ENCODE measurements at regions not wholly inside any gene's neighbourhood (a gene's known extent, or its start where the extent isn't known, plus 50 kb on each side); places are given as distances from the start of the nearest gene placed in this dataset.

DNA sequence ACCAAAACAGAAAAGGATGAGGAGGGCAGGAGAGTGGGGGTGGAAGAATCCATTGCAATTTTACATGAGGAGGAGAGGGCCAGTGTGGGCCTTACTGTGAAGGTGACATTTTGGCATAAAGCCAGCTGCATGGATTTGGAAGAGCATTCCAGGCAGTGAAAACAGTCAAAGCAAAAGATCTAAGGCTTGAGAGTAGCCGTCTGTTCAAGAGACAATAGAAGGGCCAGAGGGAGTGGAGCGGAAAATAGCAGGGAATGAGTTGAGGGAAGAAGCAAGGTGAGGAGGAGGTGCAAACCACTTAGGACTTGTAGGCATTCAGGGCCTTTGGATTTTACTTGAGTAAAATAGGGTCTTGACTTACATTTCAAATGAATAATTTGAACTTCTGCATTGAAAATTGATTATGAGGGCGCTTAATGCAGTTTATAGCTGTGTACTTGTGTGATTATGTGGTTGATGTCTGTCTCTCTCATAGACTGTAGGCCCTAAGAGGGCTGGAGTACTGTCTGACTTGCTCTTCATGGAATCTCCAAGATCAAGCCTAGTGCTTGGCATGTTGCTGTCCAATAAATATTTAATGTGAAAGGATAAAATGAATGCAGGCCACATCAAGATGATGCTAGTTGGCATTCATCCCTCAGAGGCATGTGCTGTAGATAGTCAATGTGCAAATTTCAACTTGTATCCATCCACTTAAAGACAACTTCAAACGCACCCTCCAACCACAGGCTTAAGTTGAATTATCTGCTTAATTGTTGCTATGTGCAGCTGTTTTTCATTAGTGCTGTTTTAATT lies 772.1 kb upstream of the RBFOX1 start:
- Histone ChIP-seq H4K8ac (ENCODE audit: low read depth in 2 of 2, low read length in 2 of 2) (no peak overlapping the region), H3K27ac (ENCODE audit: insufficient read depth, low read length) (no peak overlapping the region), H3K23ac (ENCODE audit: low read depth, low read length) (no peak overlapping the region), H3K36me3 (ENCODE audit: control insufficient read depth, insufficient read depth, low read length) (no peaks in the 10 kb centered on the region), H3K56ac (ENCODE audit: extremely low read depth, insufficient read depth, low read length) (no peak overlapping the region), H3K4ac (ENCODE audit: low read depth, low read length) (no peak overlapping the region), H3K27me3 (ENCODE audit: control insufficient read depth, insufficient read depth, low read length) (no peaks in the 10 kb centered on the region), H3K9me1 (ENCODE audit: insufficient read depth, low read length) (no peaks in the 10 kb centered on the region), H2BK5ac (ENCODE audit: low read depth, low read length, poor library complexity, severe bottlenecking) (no peak overlapping the region), H4K20me1 (ENCODE audit: insufficient read depth, low read length) (no peaks in the 10 kb centered on the region), H3K4me2 (ENCODE audit: low read depth, low read length) (no peak overlapping the region), H3K79me1 (ENCODE audit: low read depth in 1 of 2, low read length in 2 of 2) (no peaks in the 10 kb centered on the region), H4K5ac (ENCODE audit: low read depth, low read length) (no peak overlapping the region), H3K9me3 (ENCODE audit: control insufficient read depth, insufficient read depth, low read length) (peaks cover 8% of the 10 kb centered on the region), H2AFZ (replicated peaks; ENCODE audit: low read length, poor library complexity) (no peak overlapping the region), H2AK5ac (ENCODE audit: low read depth, low read length) (no peak overlapping the region), H3K4me1 (ENCODE audit: control insufficient read depth, insufficient read depth, low read length) (no peaks in the 10 kb centered on the region), H3K4me3 (ENCODE audit: insufficient read depth, low read depth, low read length) (no peak overlapping the region), H2BK120ac (ENCODE audit: low read depth, low read length) (no peak overlapping the region), H2BK20ac (ENCODE audit: low read depth, low read length) (no peak overlapping the region), H3K9ac (ENCODE audit: low read depth, low read length) (no peak overlapping the region), H4K91ac (ENCODE audit: insufficient read depth, low read depth, low read length) (no peak overlapping the region), H3K18ac (ENCODE audit: low read depth, low read length) (no peak overlapping the region), H2AK9ac (replicated peaks; ENCODE audit: low read depth, low read length, poor library complexity) (no peak overlapping the region), H2BK15ac (ENCODE audit: low read depth, low read length) (no peak overlapping the region), H3K14ac (replicated peaks; ENCODE audit: low read depth, low read length) (no peak overlapping the region)
- BruUV-seq (replicated peaks): no TSS peak
- dilution Hi-C loops (cut with HindIII; ENCODE audit: low sequenced_read_pairs, unreplicated experiment) (no loop called here), intact Hi-C loops (cut with micrococcal nuclease) (no loop called here), in situ Hi-C loops (cut with MboI; ENCODE audit: low sequenced_read_pairs) (no loop called here)
- POLR2A ChIA-PET (ENCODE audit: unreplicated experiment): no interaction called here
- no peak for ATAC-seq (ENCODE audit: low read depth)
- WGBS, 2 experiments (ENCODE audit: extremely low coverage in 2 of 2, insufficient read length in 1 of 2): no CpG with 5 or more reads among the region's 4 CpGs
- TF ChIP-seq MAZ (IDR thresholded peaks at IDR 0.05; ENCODE audit: borderline replicate concordance, low read depth, low read length) (no peak), RFX5 (IDR thresholded peaks at IDR 0.05; ENCODE audit: low read depth, low read length) (no peak), POLR2A (IDR thresholded peaks at IDR 0.05; ENCODE audit: low read depth, low read length) (no peak), CEBPB (IDR thresholded peaks at IDR 0.05; ENCODE audit: low read depth, low read length) (no peak), MAFK (IDR thresholded peaks at IDR 0.05; ENCODE audit: low read depth, low read length) (no peak), NFE2L2 (IDR thresholded peaks at IDR 0.05; ENCODE audit: low read depth, low read length) (no peak), SMC3 (IDR thresholded peaks at IDR 0.05; ENCODE audit: low read depth, low read length) (no peak)
- TF ChIP-seq, protein P1, sequence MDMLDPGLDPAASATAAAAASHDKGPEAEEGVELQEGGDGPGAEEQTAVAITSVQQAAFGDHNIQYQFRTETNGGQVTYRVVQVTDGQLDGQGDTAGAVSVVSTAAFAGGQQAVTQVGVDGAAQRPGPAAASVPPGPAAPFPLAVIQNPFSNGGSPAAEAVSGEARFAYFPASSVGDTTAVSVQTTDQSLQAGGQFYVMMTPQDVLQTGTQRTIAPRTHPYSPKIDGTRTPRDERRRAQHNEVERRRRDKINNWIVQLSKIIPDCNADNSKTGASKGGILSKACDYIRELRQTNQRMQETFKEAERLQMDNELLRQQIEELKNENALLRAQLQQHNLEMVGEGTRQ (IDR thresholded peaks at IDR 0.05; ENCODE audit: low read depth, low read length): no peak
- TF ChIP-seq, protein P2, sequence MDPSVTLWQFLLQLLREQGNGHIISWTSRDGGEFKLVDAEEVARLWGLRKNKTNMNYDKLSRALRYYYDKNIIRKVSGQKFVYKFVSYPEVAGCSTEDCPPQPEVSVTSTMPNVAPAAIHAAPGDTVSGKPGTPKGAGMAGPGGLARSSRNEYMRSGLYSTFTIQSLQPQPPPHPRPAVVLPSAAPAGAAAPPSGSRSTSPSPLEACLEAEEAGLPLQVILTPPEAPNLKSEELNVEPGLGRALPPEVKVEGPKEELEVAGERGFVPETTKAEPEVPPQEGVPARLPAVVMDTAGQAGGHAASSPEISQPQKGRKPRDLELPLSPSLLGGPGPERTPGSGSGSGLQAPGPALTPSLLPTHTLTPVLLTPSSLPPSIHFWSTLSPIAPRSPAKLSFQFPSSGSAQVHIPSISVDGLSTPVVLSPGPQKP (IDR thresholded peaks at IDR 0.05; ENCODE audit: borderline replicate concordance, low read depth, low read length): no peak
- no peak for DNase-seq
- CTCF ChIA-PET: no interaction called here
